Activated CD4-positive, alpha-beta memory T cell treated with anti-CD3 and anti-CD28 coated beads, Interleukin-2, amount 10 ng/mL, durations not matched to agents 7 days and 5 days (primary cell): ENCODE measurements at regions not wholly inside any gene's neighbourhood (a gene's known extent, or its start where the extent isn't known, plus 50 kb on each side); places are given as distances from the start of the nearest gene placed in this dataset.

ENCODE experiments used
- CTCF ChIA-PET: fragments of 350-600 bp; sonication (Branson Sonifier 250); formaldehyde crosslinking; loops from one replicate; lab custom pipeline; 2021; ENCODE audit warnings: antibody characterized with exemption, inconsistent platforms; lab: Charles Lee
- POLR2A ChIA-PET: fragments of 350-600 bp; sonication (Branson Sonifier 250); formaldehyde crosslinking; loops from one replicate; lab custom pipeline; 2021; ENCODE audit warnings: antibody characterized with exemption; lab: Charles Lee
- DNase-seq: peaks from one replicate; pipeline ENCODE4 v3.0.0-alpha.2; 2020
- H3K27ac Mint-ChIP-seq: one replicate; pipeline ENCODE4 v1.8.0; 2021; ENCODE audit warnings: mild to moderate bottlenecking, mixed read lengths
- H3K27me3 Mint-ChIP-seq: one replicate; pipeline ENCODE4 v1.8.0; 2021; ENCODE audit warnings: mixed read lengths
- H3K36me3 Mint-ChIP-seq: one replicate; pipeline ENCODE4 v1.8.0; 2021; ENCODE audit warnings: low read depth, mixed read lengths
- H3K4me1 Mint-ChIP-seq: one replicate; pipeline ENCODE4 v1.8.0; 2021; ENCODE audit warnings: mixed read lengths
- H3K4me3 Mint-ChIP-seq: one replicate; pipeline ENCODE4 v1.8.0; 2021; ENCODE audit warnings: mild to moderate bottlenecking, mixed read lengths
- H3K9me3 Mint-ChIP-seq: one replicate; pipeline ENCODE4 v1.8.0; 2021; ENCODE audit warnings: mixed read lengths

GRCh38 chr4:13126976-13127910, 356.9 kb downstream of the RAB28 start:
- Mint-ChIP-seq H3K27me3 (no peaks in the 10 kb centered on the region), H3K4me1 (no peaks in the 10 kb centered on the region), H3K27ac (no peak overlapping the region), H3K4me3 (no peak overlapping the region), H3K9me3 (no peaks in the 10 kb centered on the region), H3K36me3 (no peaks in the 10 kb centered on the region)
- ChIA-PET POLR2A (no interaction called here), CTCF (no interaction called here)
- no peak for DNase-seq

- H3K4me1 Mint-ChIP-seq: no peaks in the 10 kb centered on the region
- H3K27ac Mint-ChIP-seq: no peak overlapping the region
- H3K4me3 Mint-ChIP-seq: no peak overlapping the region
- no peak for DNase-seq
- CTCF ChIA-PET: no interaction called here
- H3K9me3 Mint-ChIP-seq: peaks cover 4% of the 10 kb centered on the region
- no peaks in the 10 kb centered on the region for H3K27me3 Mint-ChIP-seq
- no peaks in the 10 kb centered on the region for H3K36me3 Mint-ChIP-seq
- POLR2A ChIA-PET: no interaction called here
Observed at GRCh38 chr4:13118633-13119032, 365.5 kb downstream of the RAB28 start.

- no peak for DNase-seq
- H3K36me3 Mint-ChIP-seq: no peaks in the 10 kb centered on the region
- H3K4me1 Mint-ChIP-seq: no peaks in the 10 kb centered on the region
- H3K27me3 Mint-ChIP-seq: no peaks in the 10 kb centered on the region
- no peak overlapping the region for H3K27ac Mint-ChIP-seq
- H3K4me3 Mint-ChIP-seq: no peak overlapping the region
- CTCF ChIA-PET: no interaction called here
- POLR2A ChIA-PET: no interaction called here
- peaks cover 4% of the 10 kb centered on the region for H3K9me3 Mint-ChIP-seq
Observed at GRCh38 chr4:13117185-13117584, 367.0 kb downstream of the RAB28 start.

- Mint-ChIP-seq H3K4me3 (no peak overlapping the region), H3K27ac (no peak overlapping the region), H3K9me3 (no peaks in the 10 kb centered on the region), H3K27me3 (no peaks in the 10 kb centered on the region), H3K36me3 (no peaks in the 10 kb centered on the region), H3K4me1 (no peaks in the 10 kb centered on the region)
- ChIA-PET CTCF (no interaction called here), POLR2A (no interaction called here)
- DNase-seq: no peak
Observed at GRCh38 chr4:13112030-13112429, 372.1 kb downstream of the RAB28 start.

GRCh38 chr4:13109536-13109935, 374.6 kb downstream of the RAB28 start:
- ChIA-PET POLR2A (no interaction called here), CTCF (no interaction called here)
- no peak overlapping the region for H3K4me3 Mint-ChIP-seq
- no peak overlapping the region for H3K27ac Mint-ChIP-seq
- H3K27me3 Mint-ChIP-seq: no peaks in the 10 kb centered on the region
- no peaks in the 10 kb centered on the region for H3K9me3 Mint-ChIP-seq
- DNase-seq: no peak
- H3K4me1 Mint-ChIP-seq: no peaks in the 10 kb centered on the region
- no peaks in the 10 kb centered on the region for H3K36me3 Mint-ChIP-seq

- Mint-ChIP-seq H3K4me3 (no peak overlapping the region), H3K9me3 (no peaks in the 10 kb centered on the region), H3K36me3 (no peaks in the 10 kb centered on the region), H3K4me1 (no peaks in the 10 kb centered on the region), H3K27ac (no peak overlapping the region), H3K27me3 (no peaks in the 10 kb centered on the region)
- ChIA-PET CTCF (no interaction called here), POLR2A (no interaction called here)
- DNase-seq: no peak
Observed at GRCh38 chr4:13108096-13108495, 376.0 kb downstream of the RAB28 start.

GRCh38 chr4:13103382-13104015, 380.6 kb downstream of the RAB28 start:
- no peak for DNase-seq
- H3K4me1 Mint-ChIP-seq: no peaks in the 10 kb centered on the region
- no peaks in the 10 kb centered on the region for H3K36me3 Mint-ChIP-seq
- CTCF ChIA-PET: no interaction called here
- POLR2A ChIA-PET: no interaction called here
- H3K9me3 Mint-ChIP-seq: no peaks in the 10 kb centered on the region
- H3K27ac Mint-ChIP-seq: no peak overlapping the region
- no peaks in the 10 kb centered on the region for H3K27me3 Mint-ChIP-seq
- H3K4me3 Mint-ChIP-seq: no peak overlapping the region

- Mint-ChIP-seq H3K4me1 (no peaks in the 10 kb centered on the region), H3K9me3 (no peaks in the 10 kb centered on the region), H3K36me3 (no peaks in the 10 kb centered on the region), H3K27me3 (no peaks in the 10 kb centered on the region), H3K27ac (no peak overlapping the region), H3K4me3 (no peak overlapping the region)
- no peak for DNase-seq
- CTCF ChIA-PET: no interaction called here
- POLR2A ChIA-PET: no interaction called here
Observed at GRCh38 chr4:13102092-13102742, 381.9 kb downstream of the RAB28 start.

- Mint-ChIP-seq H3K4me1 (no peaks in the 10 kb centered on the region), H3K36me3 (no peaks in the 10 kb centered on the region), H3K9me3 (no peaks in the 10 kb centered on the region), H3K27me3 (no peaks in the 10 kb centered on the region), H3K4me3 (no peak overlapping the region), H3K27ac (no peak overlapping the region)
- no peak for DNase-seq
- ChIA-PET POLR2A (no interaction called here), CTCF (no interaction called here)
Observed at GRCh38 chr4:13097971-13098370, 386.2 kb downstream of the RAB28 start.

- no peak for DNase-seq
- POLR2A ChIA-PET: no interaction called here
- no peaks in the 10 kb centered on the region for H3K9me3 Mint-ChIP-seq
- no peaks in the 10 kb centered on the region for H3K36me3 Mint-ChIP-seq
- H3K4me1 Mint-ChIP-seq: no peaks in the 10 kb centered on the region
- CTCF ChIA-PET: no interaction called here
- H3K27ac Mint-ChIP-seq: no peak overlapping the region
- H3K4me3 Mint-ChIP-seq: no peak overlapping the region
- H3K27me3 Mint-ChIP-seq: no peaks in the 10 kb centered on the region
Observed at GRCh38 chr4:13095722-13096121, 388.4 kb downstream of the RAB28 start.

- no peaks in the 10 kb centered on the region for H3K27me3 Mint-ChIP-seq
- H3K4me1 Mint-ChIP-seq: no peaks in the 10 kb centered on the region
- H3K36me3 Mint-ChIP-seq: no peaks in the 10 kb centered on the region
- H3K4me3 Mint-ChIP-seq: no peak overlapping the region
- CTCF ChIA-PET: no interaction called here
- H3K27ac Mint-ChIP-seq: no peak overlapping the region
- no peaks in the 10 kb centered on the region for H3K9me3 Mint-ChIP-seq
- DNase-seq: no peak
- POLR2A ChIA-PET: no interaction called here
Observed at GRCh38 chr4:13093170-13093569, 391.0 kb downstream of the RAB28 start.

GRCh38 chr4:13092702-13093101, 391.4 kb downstream of the RAB28 start:
- H3K9me3 Mint-ChIP-seq: no peaks in the 10 kb centered on the region
- H3K4me1 Mint-ChIP-seq: no peaks in the 10 kb centered on the region
- DNase-seq: no peak
- H3K27ac Mint-ChIP-seq: no peak overlapping the region
- ChIA-PET CTCF (no interaction called here), POLR2A (no interaction called here)
- H3K4me3 Mint-ChIP-seq: no peak overlapping the region
- H3K36me3 Mint-ChIP-seq: no peaks in the 10 kb centered on the region
- H3K27me3 Mint-ChIP-seq: no peaks in the 10 kb centered on the region

- Mint-ChIP-seq H3K4me3 (no peak overlapping the region), H3K27me3 (no peaks in the 10 kb centered on the region), H3K36me3 (no peaks in the 10 kb centered on the region), H3K4me1 (no peaks in the 10 kb centered on the region), H3K9me3 (no peaks in the 10 kb centered on the region), H3K27ac (no peak overlapping the region)
- CTCF ChIA-PET: no interaction called here
- POLR2A ChIA-PET: no interaction called here
- DNase-seq: no peak
Observed at GRCh38 chr4:13089659-13089998, 394.5 kb downstream of the RAB28 start.
